ENCODE measurements at regions not wholly inside any gene's neighbourhood (a gene's known extent, or its start where the extent isn't known, plus 50 kb on each side); places are given as distances from the start of the nearest gene placed in this dataset.

- TF ChIP-seq, protein P1, sequence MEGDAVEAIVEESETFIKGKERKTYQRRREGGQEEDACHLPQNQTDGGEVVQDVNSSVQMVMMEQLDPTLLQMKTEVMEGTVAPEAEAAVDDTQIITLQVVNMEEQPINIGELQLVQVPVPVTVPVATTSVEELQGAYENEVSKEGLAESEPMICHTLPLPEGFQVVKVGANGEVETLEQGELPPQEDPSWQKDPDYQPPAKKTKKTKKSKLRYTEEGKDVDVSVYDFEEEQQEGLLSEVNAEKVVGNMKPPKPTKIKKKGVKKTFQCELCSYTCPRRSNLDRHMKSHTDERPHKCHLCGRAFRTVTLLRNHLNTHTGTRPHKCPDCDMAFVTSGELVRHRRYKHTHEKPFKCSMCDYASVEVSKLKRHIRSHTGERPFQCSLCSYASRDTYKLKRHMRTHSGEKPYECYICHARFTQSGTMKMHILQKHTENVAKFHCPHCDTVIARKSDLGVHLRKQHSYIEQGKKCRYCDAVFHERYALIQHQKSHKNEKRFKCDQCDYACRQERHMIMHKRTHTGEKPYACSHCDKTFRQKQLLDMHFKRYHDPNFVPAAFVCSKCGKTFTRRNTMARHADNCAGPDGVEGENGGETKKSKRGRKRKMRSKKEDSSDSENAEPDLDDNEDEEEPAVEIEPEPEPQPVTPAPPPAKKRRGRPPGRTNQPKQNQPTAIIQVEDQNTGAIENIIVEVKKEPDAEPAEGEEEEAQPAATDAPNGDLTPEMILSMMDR (conservative IDR thresholded peaks at IDR 0.05; ENCODE audit: low read depth, low read length) = no peak
- TF ChIP-seq POLR2A (IDR thresholded peaks at IDR 0.05; ENCODE audit: low read depth, low read length) (no peak), MAFK (IDR thresholded peaks at IDR 0.05; ENCODE audit: low read depth, low read length) (no peak), BHLHE40 (IDR thresholded peaks at IDR 0.05; ENCODE audit: low read depth, low read length) (no peak), RAD21 (IDR thresholded peaks at IDR 0.05; ENCODE audit: low read length) (no peak)
- TF ChIP-seq, protein P2, sequence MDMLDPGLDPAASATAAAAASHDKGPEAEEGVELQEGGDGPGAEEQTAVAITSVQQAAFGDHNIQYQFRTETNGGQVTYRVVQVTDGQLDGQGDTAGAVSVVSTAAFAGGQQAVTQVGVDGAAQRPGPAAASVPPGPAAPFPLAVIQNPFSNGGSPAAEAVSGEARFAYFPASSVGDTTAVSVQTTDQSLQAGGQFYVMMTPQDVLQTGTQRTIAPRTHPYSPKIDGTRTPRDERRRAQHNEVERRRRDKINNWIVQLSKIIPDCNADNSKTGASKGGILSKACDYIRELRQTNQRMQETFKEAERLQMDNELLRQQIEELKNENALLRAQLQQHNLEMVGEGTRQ (IDR thresholded peaks at IDR 0.05; ENCODE audit: low read depth, low read length) = no peak
Observed at GRCh38 chr4:186934244-186934643, 210.6 kb upstream of the FAT1 start.
